ENCODE measurements at regions not wholly inside any gene's neighbourhood (a gene's known extent, or its start where the extent isn't known, plus 50 kb on each side); places are given as distances from the start of the nearest gene placed in this dataset.

DNA sequence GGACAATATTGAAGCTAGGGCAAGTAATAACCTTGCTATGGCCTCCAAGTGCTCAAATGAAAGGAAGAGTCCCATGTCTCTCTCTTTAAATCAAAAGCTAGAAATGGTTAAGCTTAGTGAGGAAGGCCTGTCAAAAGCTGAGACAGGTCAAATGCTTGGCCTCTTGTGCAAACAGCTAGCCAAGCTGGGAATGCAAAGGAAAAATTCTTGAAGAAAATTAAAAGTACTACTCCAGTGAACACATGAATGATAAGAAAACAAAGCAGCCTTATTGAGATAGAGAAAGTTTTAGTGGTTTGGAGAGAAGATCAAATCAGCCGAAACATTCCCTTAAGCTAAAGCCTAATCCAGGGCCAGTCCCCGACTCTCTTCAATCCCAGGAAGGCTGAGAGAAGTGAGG, 84.1 kb upstream of the PLEKHA5 start:
- no peak for TF ChIP-seq CTCF (IDR thresholded peaks at IDR 0.05)
- TF ChIP-seq POLR2A (IDR thresholded peaks at IDR 0.05) = no peak
